HG03159 (cell line): ENCODE measurements at regions not wholly inside any gene's neighbourhood (a gene's known extent, or its start where the extent isn't known, plus 50 kb on each side); places are given as distances from the start of the nearest gene placed in this dataset.
"Not testable (repeated sequence)": the region's sequence is repeated elsewhere in the genome, so short reads cannot be mapped to it uniquely, and the experiment has no call there.

Source experiments
- ATAC-seq: cut with Tn5 transposase; IDR thresholded peaks from one replicate; pipeline ENCODE4 v1.9.1; 2021; ENCODE audit warnings: mild to moderate bottlenecking, moderate library complexity; ENCODE audit not compliant: unreplicated experiment

DNA sequence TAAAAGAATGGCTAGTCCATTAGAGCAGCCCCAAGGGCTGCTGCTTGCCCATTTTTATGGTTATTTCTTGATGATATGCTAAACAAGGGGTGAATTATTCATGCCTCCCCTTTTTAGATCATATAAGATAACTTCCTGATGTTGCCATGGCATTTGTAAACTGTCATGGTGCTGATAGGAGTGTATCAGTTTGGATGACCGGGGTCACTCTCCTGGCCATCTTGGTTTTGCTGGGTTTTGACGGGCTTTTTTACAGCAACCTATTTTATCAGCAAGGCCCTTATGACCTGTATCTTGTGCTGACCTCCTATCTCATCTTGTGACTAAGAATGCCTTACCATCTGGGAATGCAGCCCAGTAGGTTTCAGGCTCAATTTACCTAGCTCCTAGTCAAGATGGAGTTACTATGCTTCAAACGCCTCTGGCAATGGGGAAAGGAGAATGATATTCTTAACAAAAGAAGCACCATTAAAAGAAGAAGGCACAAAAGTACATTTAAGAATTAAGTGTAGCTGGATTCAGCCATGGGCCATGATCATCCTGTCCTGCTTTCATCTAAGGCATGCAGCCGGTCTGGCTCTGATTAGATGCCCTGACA lies 1156.0 kb downstream of the PCDH9 start:
- ATAC-seq, result no peak

DNA sequence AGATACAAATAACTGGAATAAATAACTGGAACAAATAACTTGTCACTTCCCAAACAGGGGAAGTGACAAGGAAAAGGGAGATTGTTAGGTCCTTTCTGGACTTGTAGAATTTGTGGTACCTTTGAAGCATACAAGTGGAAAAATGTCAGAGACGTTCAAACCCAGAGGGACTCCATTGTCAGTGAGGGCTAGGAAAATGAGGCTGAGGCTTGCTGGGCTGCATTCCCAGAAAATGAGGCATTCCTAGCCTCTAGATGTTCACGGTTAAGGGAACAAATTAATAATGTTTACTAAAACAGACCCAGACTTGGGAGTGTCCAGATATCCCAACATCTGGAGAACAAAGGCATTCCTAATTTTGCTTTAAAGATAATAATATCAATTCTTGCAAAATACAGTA lies 1158.0 kb downstream of the PCDH9 start:
- not testable (repeated sequence) for ATAC-seq

DNA sequence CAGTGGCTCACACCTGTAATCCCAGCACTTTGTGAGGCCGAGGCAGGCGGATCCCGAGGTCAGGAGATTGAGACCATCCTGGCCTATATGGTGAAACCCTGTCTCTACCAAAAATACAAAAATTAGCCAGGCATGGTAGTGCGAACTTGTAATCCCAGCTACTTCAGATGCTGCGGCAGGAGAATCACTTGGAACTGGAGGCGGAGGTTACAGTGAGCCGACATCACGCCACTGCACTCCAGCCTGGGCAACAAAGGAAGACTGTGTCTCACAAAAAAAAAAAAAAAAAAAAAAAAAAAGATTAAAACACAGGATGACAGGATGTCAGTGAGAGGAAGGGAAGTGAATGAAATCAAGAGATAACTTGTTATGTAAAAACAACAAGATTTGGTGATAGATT lies 1158.5 kb downstream of the PCDH9 start:
- no peak for ATAC-seq

DNA sequence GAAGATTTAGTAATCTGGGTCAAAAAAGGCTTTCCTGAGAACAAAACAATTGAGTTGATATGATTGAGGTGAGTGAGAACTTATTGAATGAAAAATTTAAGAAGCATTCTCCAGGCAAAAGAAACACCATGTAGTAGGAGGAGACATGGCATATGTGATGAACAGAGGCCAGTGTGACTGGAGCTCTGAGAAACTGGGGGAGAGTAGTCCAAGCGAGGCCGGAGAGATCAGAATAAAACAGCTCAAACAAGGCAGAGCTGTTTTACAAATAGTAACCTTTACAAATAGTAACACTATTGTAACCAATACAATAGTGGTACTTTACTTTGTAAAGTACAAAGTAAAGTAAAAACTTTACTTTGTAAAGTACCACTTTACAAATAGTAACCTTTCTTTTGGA lies 1159.1 kb downstream of the PCDH9 start:
- no peak for ATAC-seq

DNA sequence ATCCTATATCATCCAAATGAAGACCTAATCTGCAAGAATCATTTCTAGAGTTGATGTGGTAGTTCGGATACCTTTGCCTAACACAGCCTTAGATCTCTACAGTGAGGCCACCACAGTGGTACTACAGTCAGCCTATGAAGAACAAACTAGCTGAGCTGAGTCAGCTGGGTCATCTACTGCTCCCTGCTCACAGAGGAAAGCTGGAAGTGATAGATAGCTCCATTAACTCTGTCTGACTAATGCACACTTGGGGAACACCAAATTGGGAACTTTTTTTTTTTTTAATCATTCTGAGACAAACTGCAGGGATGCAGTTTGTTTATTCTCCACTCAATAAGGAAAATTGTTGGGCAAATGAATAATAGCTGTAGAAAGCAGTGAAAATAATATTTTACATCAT lies 1160.6 kb downstream of the PCDH9 start:
- ATAC-seq, result no peak

DNA sequence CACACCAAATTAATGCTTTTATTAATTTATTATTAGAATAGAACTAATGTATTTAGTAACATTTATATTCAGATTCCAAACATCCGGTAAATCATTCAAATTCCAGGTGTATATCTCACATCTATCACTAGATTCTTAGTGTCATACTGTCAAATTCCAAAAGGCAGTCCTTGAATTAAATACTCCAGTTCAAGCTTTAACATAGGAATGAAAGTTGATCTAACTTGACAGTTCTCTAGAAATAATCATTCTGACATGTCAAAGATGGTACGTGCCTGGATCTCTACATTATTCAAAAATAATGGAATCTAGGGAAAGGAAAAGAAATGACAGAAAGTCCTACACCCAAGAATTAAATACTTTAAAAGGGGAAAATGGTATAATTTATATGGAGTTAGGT lies 1161.5 kb downstream of the PCDH9 start:
- ATAC-seq, result no peak

DNA sequence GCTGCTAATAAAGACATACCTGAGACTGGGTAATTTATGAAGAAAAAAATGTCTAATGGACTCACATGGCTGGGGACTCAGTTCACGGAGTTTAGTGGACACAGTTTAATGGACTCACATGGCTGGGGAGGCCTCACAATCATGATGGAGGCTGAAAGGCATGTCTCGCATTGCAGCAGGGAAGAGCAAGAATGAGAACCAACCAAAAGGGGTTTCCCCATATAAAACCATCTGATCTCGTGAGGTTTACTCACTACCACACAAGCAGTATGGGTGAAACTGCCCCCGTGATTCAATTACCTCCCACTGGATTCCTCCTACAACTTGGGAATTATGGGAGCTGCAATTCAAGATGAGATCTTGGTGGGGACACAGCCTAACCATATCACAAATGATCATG lies 1181.2 kb downstream of the PCDH9 start:
- ATAC-seq, result no peak

DNA sequence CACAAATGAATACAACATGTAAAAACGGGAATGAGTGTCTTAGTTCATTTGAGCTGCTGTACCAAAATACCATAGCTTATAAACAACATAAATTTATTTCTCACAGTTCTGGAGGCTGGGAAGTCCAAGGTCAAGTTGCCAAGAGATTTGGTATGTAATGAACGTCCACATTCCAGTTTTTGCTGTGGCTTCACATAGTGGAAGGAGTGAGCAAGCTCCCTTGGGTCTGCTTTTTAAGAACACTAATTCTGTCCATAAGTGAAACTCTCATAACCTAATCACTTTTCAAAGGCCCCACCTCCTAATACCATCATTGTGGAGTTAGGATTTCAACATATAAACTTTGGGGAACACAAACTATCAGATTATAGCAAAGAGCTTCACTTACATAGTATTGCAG lies 1189.6 kb downstream of the PCDH9 start:
- no peak for ATAC-seq

DNA sequence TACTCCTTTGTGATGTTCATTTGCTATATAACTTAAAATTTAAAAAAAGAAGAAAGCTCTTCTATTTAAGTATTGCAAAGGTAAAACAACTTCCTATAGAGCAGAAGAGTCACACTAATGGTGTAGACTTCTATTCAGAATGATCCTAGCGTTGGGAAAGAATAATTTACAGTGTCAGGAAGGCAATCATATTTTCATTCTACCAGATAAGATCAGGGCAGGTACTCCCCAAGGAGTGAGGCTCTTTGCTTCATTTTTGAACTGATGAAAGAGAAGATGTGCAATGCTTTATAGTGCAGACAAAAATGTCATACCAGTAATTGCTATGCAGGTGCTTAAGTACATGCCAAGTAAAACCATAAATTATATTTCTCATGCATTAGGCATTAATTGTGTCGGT lies 1193.0 kb downstream of the PCDH9 start:
- no peak for ATAC-seq

DNA sequence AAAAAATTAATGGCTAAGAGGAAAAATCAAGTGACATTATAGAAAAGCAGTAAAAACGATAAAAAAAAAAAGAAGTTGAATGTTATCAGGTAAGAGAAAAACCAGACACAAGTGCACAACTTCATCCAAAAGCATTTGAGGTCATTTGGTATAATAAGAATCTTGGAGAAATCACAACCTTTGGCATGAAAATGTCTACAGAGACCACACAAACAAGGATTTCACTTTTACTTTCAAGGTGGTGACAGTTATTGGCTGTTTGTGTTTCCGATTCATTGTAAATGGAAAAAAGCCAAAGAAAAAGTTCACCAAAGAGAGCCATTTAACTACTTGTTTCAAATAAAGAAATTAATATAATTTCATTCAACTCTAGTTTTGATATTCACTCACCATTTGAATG lies 1193.5 kb downstream of the PCDH9 start:
- ATAC-seq, result no peak

DNA sequence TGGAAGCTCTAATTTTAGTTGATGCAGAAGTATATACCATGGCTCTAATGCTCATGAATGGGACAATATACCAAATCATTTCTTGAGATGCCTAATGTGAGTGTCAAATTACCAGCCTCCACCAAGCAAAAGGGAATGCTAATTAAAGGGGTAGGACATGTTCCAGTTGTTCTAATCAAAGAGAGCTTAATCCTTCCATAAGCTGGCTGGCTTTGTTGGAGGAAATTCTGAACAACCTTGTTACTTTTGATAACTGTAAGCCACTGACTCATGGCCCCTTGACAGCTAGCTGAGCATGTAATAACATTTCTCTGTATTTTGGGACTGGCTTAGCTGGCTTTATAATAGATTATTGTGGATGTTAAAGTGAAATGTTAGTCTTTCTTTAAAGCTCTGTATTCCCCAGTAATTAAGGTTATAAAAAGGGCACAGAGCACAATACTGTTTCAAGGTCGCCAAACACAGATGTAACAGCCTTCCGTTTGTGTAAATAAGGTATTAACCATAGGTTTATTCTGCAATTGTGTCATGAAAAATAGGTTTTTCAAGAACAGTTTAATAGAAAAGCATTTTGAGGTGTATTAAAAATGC lies 1194.0 kb downstream of the PCDH9 start:
- no peak for ATAC-seq

DNA sequence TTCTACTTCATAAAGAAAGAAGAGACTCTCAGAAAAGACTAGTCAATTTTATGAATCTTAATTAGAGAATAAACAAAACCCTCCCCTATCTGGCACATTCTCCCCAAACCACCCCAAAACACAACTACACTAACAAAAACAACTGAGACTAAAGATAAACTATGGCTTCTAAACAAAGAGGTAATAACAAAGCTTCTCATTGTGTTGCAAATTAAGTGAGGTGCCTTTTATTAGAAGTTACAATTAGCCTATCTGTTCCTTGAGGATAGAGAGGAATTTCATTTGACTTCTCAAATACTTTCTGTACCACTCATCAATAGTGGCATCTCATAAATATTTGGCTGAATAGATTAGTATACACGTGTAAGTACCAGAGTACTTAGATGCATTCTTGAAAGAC lies 1196.2 kb downstream of the PCDH9 start:
- ATAC-seq, result no peak

DNA sequence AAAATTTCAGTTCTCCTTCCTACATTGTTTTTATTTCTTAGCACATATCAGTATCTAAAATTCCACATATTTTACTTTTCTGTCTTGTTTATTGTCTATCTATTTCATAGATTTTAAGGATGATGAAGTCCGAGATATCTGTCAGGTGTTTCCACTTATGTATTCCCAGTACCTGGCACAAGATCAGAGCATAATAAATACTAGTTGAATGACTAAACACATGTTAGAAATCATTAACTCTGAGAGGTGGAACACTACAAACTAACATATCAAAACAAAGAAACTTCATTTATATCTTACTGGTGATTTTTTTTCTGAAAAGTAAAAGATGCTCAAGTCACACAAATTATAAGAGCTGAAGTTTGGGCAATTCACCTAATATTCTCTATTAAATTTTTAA lies 1208.3 kb downstream of the PCDH9 start:
- no peak for ATAC-seq

DNA sequence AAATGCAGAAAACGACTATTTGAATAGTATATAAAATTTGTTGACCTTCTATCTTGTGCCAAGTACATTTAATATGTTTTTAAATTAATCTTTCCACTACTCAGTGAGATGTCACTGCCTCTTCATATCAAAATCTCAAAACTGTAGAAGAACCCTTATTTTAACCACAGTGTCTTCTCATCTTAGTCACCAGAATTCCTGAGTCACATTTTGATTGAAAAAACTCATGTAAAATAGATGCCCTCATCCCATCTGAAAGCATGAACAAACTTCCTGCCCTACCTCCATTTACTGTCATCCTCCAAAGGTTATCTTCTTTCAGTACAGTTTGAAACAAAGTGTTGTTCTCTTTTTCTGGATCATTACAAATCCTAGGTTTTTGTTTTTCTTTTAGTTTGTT lies 1215.4 kb downstream of the PCDH9 start:
- ATAC-seq, result no peak

DNA sequence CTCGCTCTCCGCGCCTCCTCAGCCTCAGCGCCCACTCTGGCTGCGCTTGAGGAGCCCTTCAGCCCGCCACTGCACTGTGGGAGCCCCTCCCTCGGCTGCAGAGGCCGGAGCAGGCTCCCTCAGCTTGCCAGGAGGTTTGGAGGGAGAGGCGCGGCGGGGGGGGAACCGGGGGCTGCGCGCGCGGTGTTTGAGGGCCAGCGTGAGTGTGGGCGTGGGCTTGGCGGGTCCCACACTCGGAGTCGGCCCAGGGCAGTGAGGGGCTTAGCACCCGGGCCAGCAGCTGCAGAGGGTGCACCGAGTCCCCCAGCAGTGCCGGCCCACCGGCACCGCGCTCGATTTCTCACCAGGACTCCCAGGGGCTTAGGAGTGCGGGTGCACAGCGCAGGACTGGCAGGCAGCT lies 1220.9 kb downstream of the PCDH9 start:
- ATAC-seq, result no peak

DNA sequence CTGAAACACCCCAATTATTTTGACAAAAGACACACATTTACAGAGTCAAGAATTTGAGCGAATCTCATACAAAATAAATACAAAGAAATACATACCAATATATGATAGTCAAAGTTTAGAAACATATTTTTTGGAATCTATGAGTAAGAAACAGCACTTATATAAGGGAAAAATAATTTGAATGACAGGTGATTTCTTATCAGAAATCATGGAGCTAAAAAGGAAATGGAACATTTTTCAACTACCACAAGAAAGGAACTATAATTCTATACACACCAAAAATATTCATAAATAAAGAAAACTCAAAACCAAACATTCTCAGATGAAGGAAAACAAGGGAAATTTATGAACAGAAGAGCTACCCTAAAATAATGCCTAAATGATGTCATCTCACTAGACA lies 1226.6 kb downstream of the PCDH9 start:
- no peak for ATAC-seq

DNA sequence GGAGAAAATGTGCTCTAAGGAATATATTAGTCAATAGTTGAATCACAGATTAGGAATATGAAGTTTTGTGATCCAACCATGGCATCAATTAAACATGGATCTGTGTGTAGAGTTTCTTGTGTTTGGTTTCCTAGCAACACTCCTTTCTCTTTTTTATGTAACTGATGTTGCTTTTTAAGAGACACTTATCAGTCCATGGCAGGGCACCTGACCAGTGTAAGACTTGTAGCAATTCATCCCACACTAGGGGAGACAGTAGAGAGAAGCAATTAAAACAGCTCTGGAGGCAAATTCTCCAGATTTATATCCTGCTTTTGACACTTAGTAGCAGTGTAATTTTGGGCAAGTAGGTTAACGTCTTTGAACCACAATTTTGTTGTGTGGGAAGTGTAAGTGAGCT lies 1229.0 kb downstream of the PCDH9 start:
- no peak for ATAC-seq

DNA sequence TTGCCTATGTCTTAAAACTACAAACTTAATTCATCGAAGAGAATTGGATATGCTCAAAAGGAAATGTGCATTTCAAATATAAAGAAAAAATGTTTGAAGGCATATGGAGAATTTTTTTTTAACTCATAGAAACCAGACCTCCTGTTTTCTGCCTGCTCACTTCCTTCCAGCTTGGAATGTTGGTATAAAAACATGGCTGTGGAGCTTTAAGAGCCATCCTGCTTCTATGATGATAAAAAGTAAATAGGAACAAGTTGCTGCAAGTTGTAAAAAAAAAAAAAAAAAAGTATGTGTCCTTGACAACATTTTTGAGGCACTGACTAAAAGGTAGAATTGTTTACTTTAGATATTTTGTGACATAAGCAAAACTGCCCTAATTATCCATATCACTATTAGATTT lies 1230.7 kb downstream of the PCDH9 start:
- ATAC-seq, result no peak

DNA sequence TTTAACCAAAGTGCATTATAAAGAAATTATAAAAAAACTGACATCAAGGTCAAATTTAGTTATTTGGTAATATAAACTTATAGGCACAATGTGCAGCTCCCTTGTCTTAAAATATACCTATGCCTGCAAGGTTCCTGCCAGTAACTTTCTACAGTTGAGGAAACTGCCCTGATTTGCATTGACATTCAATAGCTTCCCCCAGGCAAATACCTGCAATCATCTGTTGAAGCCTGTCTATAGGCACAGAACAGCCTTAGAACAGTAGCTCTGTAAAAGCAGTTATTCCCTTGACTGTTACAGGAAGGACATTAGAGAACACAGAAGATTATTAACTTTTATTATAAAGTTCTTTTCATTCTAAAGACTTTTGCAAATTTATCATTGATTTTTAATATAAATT lies 1239.5 kb downstream of the PCDH9 start:
- ATAC-seq, result no peak

DNA sequence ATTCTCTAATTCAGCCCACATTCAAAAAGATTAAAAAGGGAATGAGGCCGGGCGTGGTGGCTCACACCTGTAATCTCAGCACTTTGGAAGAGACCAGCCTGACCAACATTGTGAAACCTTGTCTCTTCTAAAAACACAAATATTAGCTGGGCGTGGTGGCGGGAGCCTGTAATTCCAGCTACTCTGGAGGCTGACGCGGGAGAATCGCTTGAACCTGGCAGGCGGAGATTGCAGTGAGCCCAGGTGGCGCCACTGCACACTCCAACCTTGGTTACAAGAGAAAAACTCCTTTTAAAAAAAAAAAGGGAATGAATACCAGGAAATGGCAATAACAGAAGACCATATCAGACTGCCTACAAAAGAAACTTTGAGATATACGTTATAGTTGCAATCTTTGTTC lies 1244.5 kb downstream of the PCDH9 start:
- no peak for ATAC-seq

DNA sequence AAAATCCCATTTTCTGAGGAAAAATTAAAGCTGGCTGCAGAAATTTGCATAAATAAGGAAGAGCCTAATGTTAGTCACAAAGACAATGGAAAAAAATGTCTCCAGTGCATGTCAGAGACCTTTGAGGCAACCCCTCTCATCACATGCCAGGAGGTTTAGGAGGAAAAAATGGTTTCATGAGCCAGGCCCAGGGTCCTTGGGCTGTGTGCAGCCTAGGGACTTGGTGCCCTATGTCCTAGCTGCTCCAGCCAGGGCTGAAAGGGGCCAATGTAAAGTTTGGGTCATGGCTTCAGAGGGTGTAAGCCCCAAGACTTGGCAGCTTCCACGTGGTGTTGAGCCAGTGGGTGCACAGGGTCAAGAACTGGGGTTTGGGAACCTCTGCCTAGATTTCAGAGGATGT lies 1252.6 kb downstream of the PCDH9 start:
- no peak for ATAC-seq

DNA sequence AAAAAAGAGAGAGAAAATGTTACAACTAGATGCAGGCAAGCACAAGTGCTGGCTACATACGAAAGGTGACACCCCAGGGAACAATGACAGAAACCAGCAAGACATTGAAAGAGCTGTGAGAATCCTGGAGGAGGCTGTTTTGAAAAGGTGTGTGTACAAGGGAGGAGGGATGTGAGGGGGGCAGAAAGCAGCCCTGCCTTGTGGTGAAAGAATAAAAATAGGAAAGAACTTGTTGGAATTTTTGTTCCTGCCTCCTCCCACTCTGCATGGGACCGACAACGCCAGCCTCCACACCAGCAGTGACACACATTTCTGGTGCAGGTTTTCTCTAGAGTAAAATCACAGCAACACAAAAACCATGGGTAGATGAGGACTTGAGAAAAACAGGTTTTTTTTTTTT lies 1258.6 kb downstream of the PCDH9 start:
- no peak for ATAC-seq

DNA sequence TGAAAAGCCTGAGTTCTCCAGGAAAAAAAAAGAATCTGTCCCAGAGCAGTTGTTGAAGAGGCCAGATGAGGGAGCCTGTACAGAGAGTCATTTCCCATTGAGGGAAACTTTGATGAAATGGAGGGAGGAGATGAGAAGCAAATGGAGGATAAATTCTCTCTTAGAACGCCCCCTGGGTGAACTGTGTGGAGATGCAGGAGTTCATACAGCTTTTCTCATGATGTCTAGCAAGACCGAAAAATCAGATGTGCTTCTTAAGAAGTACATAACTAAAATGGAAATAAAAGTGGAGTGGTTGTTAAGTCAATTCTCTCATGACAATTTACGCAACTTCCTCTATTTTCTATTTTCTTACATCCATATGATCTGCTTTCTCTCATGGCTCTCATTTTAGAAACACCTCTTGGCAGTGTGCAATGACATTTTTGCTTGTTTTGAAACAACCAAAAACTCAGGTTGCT lies 1263.1 kb downstream of the PCDH9 start:
- peak; percentile 56 for ATAC-seq
